ENCODE measurements at regions not wholly inside any gene's neighbourhood (a gene's known extent, or its start where the extent isn't known, plus 50 kb on each side); places are given as distances from the start of the nearest gene placed in this dataset.
A peak's percentile ranks its signal among the peaks of the same experiment; 100 is the strongest.

- DNase-seq (ENCODE audit: low read depth in 2 of 2): no peak
These were observed 538.6 kb downstream of the TNS3 start for GRCh38 chr7:47043304-47043703.

DNA sequence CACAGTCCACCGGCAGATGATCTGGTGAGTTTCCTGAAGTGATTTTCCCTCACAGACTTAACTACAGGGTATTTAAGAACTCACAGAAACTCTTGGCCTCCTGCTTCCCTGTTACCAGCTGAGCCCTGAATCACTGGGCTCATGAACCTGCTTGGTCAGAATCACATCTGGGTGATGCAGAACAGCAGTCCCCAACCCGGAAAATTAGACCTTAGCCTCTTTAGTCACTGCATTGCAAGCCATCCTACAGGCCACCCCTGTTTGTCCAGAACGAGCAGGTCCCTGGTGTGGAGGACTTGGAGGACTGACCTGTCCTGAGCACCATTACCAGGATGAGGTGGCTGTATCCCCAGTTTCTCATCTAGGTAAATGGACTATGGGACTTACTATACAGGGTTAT is 539.2 kb downstream of the TNS3 start:
- DNase-seq (ENCODE audit: low read depth in 2 of 2): no peak

DNA sequence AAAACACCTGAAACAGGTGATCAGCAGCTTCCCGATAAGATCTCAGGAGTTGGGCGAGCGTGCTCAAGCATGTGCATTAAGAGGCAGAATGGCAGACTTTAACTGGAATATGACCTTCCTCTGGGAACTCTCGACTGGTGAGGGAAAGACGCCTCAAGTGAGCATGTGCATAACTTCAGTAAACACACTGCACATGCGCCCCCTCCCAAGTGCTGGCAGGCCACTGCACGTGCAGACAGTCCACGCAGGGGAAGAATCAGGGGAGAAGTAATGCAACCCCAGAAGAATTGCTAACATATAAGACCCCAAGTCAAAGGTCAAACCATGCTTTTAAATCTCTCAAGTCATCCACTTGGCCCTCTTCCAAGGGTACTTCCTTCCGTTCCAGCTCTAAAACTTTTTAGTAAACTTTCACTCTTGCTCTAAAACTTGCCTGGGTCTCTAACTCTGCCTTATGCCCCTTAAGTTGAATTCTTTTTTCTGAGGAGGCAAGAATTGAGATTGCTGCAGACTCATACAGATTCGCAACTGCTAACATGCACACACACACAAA is 541.0 kb downstream of the TNS3 start:
- no peak for DNase-seq (ENCODE audit: low read depth in 2 of 2)

DNA sequence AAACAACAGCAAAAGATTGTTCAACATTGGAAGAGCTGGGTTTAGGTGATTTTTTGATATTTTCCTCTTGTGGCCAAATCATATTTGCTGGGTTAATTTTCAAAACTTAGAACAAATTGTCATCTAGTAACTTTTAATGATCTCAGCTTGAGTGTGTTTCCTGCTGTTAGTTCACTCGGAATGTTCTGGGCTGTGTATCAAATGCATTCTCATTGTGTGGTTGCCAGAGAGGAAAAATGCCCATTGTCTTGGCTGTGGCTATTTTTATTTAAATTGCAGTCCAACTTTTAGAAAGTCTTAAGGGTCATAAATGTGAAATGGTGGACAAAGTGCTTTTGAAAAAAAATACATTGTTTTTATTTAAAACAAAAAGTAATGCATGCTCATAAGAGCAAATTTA is 542.0 kb downstream of the TNS3 start:
- no peak for DNase-seq (ENCODE audit: low read depth in 2 of 2)

- DNase-seq (ENCODE audit: low read depth in 2 of 2): no peak
These were observed 542.7 kb downstream of the TNS3 start for GRCh38 chr7:47039089-47039648.

GRCh38 chr7:47038621-47039020 is 543.3 kb downstream of the TNS3 start:
- no peak for DNase-seq (ENCODE audit: low read depth in 2 of 2)

- no peak for DNase-seq (ENCODE audit: low read depth in 2 of 2)
These were observed 544.3 kb downstream of the TNS3 start for GRCh38 chr7:47037607-47038006.

DNA sequence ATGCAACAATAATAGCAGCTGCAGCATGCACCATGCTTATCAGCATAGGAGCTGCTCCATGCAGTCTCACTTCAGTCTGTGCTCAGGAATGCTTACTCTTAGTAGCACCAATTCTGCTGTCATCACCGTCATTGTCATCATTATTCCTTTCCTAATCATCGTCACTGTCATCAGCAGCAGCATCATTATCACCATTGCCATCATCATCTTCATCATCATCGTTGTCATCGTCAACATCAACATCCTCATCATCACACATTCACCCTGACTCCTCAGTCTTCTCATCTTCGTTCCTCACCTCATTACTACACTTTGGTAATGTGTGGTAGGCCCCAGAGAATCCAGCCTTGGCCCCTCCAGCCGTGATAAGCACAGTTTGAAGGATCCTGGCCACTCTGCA is 545.0 kb downstream of the TNS3 start:
- no peak for DNase-seq (ENCODE audit: low read depth in 2 of 2)

DNA sequence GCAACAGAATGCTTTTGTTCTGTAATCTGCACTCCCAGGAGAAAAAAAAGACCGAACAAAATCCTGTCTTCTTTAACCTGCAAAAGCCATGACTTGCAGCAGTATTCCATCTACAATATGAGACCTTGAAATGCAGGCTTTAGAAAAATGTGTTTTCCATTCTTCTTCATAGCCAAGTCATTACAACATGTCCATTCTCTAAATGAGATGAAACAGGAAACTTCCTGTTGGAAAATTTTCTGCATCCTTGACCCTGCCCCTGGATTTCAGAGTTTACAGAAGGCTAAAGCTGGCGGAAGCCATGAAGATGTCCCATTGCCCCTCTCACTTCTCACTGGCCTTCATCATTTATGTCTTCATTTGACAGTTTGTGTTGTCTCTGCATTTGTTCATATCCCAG is 546.4 kb downstream of the TNS3 start:
- DNase-seq (ENCODE audit: low read depth in 2 of 2): no peak

DNA sequence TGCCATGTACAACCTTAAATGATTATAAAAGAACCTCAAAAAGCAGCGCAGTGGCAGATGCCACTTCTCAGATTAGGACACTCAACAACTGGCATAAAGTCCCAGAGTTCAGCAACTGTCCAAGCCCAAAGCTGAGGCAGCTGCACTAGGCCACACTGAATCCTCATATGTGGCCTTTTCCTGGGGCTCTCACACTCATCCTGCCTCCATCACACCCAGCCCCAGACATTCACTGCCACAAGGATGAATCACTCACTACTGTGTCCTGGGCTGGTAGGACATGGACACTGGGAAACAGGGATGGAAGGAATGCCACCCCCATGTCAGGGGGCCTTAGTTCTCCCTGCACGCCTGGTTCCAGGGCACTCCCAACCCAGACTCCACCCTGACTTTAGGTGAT is 547.7 kb downstream of the TNS3 start:
- DNase-seq (ENCODE audit: low read depth in 2 of 2): no peak

GRCh38 chr7:47032536-47032908 is 549.4 kb downstream of the TNS3 start:
- no peak for DNase-seq (ENCODE audit: low read depth in 2 of 2)

DNA sequence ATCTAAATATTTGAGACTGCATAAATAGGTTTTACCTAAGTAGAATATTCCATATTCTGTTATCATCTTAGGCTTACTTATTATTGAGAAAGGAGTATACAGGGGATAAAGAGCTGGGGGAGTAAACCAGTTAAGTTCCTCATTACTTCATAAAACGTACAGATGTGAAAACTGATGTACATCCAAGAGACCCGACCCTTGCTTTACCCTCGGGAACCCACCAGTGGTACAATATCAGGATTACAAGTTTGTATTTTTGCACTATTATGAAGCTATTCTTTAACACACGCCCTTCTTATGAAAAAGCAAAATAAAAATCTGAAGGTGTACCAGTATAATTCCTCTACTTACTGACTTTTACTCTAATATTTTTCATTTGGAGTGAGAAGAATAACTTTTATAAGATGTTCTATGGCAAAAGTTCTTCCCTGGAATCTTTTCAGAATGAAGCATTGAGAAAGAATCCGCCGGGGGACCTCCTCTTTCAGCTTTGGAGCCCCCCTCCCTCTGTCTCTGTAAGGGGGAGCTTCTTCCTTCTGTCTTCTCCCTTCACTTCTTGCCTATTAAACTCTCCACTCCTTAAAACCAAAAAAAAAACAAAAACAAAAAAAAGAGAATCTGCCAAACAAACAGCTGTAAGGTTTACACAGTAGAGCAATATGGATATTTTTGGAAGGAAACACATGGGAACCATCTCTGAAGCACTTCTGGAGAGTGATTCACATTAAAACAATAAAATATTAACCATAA is 550.0 kb downstream of the TNS3 start:
- DNase-seq (ENCODE audit: low read depth in 2 of 2): peak in 1 of 2 experiments; percentile 23

DNA sequence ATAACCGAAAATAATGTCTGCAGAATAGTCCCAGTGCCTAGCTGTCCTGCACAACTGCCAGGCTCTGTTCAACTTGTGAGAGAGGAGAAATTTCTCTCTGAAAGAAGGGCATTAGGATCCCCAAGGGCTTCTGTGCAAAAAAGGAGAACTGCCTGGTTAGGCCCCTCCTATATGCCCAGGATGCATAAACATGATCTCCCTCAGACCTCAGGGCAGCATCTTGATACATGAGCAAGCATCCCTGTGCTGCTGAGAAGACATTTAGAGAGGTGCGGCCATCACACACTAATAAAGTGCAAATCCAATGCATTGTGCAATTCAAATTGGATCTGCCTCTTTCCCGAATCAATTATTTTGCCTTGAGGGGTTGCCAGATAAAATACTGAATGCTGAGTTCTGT is 553.6 kb downstream of the TNS3 start:
- no peak for DNase-seq (ENCODE audit: low read depth in 2 of 2)

DNA sequence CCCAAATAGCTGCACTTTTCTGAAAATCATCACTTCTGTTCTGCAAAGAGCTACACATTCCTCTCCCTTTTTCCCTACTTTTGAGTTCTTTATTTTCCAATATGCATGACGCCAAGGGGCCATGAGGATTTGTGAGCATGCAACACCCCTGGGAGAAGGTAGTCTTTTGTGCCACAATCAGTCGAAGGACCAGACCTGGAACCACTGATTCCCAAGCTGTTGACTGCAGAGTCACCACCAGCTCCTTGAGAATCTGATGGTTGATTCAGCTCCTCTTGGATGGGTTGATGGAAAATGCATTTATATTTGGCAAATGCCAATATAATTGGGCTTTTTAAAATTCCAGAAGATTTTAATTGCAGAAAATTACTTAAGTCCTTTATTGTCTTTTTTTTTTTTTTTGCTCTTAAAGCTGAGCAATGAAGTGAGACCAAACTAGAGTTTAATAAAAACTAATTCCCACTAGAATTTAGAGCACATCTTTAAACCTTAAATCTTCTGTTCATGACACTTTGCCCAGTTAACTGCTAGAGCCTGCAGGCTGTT is 554.1 kb downstream of the TNS3 start:
- DNase-seq (ENCODE audit: low read depth in 2 of 2): no peak

DNA sequence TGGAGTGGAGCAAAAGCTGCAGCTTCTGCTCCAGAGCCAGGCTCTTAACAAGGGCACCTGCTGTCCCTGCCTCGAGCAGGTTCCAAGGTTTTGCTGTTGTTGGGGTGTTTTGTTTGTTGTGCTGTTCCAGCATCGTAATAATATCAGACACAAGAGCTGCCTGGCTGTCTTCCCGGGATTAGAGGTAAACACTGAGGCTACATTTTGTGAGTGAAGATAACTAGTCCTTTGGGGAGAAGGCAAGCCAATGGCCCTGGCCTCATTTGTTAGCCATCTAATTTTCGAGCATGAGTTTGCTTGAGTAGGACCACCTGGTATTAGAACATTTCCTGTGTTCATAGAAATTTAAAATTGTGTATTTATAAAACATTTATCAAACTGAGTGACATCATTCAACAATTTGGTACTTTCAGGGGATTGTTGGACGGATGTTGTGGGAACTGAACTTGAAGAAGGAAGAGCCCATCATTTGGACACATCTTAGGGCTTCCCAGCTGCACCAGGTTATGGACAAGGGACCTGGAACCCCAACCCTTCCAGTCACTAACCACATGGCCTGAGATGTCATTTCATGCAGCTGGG is 555.0 kb downstream of the TNS3 start:
- DNase-seq (ENCODE audit: low read depth in 2 of 2): no peak

DNA sequence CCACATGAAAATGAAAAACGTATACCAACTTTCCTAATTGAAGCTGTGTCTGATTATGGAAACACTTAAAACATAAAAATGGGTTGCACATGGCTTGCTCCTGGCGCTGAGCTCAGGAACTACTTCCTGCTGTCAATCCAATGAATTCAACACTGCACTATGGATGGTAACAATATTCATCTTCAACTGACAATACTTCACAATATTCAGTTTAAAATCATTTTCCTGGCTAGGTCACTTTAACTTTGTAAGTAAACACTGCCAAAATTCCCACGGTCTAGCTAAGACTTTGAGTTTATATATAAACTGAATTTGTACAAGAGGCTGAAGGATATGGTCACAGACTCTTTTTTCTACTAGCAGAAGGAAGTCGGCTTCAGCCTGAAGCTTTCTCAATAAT is 556.9 kb downstream of the TNS3 start:
- DNase-seq (ENCODE audit: low read depth in 2 of 2): no peak

GRCh38 chr7:47008461-47008860 is 573.5 kb downstream of the TNS3 start:
- no peak for DNase-seq (ENCODE audit: low read depth in 2 of 2)

DNA sequence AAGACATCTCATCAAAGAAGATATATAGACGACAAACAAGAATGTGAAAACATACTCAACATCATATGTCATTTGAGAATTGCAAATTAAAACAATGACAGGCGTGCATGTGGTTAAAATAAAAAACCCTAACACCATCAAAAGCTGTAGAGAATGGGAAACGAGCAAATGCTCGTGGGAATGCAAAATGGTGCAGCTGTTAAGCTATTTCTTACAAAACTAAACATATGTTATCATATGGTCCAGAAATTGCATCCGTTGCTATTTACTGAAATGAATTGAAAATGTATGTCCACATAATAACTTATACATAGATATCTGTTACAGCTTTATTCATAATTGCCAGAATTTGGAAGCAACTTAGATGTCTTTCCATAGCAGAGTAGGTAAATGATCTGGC is 574.4 kb downstream of the TNS3 start:
- no peak for DNase-seq (ENCODE audit: low read depth in 2 of 2)

DNA sequence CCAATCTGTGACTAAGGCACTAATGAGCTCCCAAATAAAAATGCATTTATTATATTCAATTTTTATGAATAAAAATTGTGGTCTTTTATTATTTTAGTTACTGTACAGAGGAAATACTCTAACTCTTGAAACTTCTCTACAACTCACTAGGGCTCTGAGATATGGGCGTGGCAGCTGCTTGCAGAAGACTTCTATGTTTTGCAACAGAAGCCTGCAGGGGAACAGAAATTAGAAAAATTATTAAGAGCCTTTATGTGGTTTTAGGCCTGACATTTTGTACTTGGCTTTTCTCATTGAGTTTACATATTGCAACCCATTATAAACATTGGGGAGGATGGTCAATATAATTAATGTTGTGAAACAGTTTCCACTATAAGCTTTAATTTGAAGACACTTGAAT is 581.4 kb downstream of the TNS3 start:
- DNase-seq (ENCODE audit: low read depth in 2 of 2): no peak

- DNase-seq (ENCODE audit: low read depth in 2 of 2): no peak
These were observed 582.0 kb downstream of the TNS3 start for GRCh38 chr7:46999866-47000265.

- no peak for DNase-seq (ENCODE audit: low read depth in 2 of 2)
These were observed 584.9 kb downstream of the TNS3 start for GRCh38 chr7:46996972-46997371.

- no peak for DNase-seq (ENCODE audit: low read depth in 2 of 2)
These were observed 588.5 kb downstream of the TNS3 start for GRCh38 chr7:46993396-46993795.

DNA sequence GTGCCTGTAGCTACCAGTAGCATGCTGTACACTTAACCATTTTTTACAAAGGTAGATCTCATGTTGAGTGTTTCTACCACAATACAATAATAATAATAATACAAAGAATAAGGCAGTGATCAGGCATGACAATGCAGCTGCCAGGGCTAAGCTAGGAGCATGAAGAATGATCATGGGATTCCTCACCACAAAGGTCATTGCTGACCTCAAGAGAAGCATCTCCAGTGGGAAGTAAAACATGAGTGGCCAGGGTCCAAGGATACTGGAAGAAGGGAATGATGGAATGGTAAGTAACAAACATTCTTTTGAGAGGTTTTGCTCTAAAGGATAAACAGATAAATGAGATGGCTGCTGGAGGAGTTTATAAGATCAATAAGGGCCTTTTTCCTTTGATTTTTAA is 591.1 kb downstream of the TNS3 start:
- no peak for DNase-seq (ENCODE audit: low read depth in 2 of 2)
